H9 (cell line): ENCODE measurements at regions not wholly inside any gene's neighbourhood (a gene's known extent, or its start where the extent isn't known, plus 50 kb on each side); places are given as distances from the start of the nearest gene placed in this dataset.

Source experiments
- DNase-seq: peaks from one replicate; pipeline ENCODE4 v3.0.0-alpha.2; 2017
- H2AFZ ChIP-seq: one replicate; pipeline ENCODE4 v1.6.1; 2013; ENCODE audit warnings: mild to moderate bottlenecking, low read length, control low read depth, moderate library complexity
- H2AK5ac ChIP-seq: 2 replicates; pipeline ENCODE4 v1.6.1; 2013; ENCODE audit warnings: low read length, control low read depth, mixed read lengths; ENCODE audit not compliant: insufficient read length
- H2BK120ac ChIP-seq: one replicate; pipeline ENCODE4 v1.6.1; 2013; ENCODE audit warnings: low read depth, mild to moderate bottlenecking, low read length, control low read depth, inconsistent platforms; ENCODE audit not compliant: poor library complexity, severe bottlenecking
- H2BK12ac ChIP-seq: 2 replicates; pipeline ENCODE4 v1.6.1; 2013; ENCODE audit warnings: low read length, control low read depth, mixed read lengths, low read depth; ENCODE audit not compliant: insufficient read length
- H2BK15ac ChIP-seq: 2 replicates; pipeline ENCODE4 v1.6.1; 2013; ENCODE audit warnings: low read depth, low read length, control low read depth
- H2BK20ac ChIP-seq: one replicate; pipeline ENCODE4 v1.6.1; 2013; ENCODE audit warnings: low read depth, mild to moderate bottlenecking, low read length, control low read depth, inconsistent platforms; ENCODE audit not compliant: poor library complexity, severe bottlenecking
- H2BK5ac ChIP-seq: 2 replicates; pipeline ENCODE4 v1.6.1; 2013; ENCODE audit warnings: low read length, control low read depth, mixed read lengths; ENCODE audit not compliant: insufficient read length
- H3K14ac ChIP-seq: 2 replicates; pipeline ENCODE4 v1.6.1; 2013; ENCODE audit warnings: low read length, control low read depth; ENCODE audit not compliant: insufficient read depth
- H3K18ac ChIP-seq: 2 replicates; pipeline ENCODE4 v1.6.1; 2013; ENCODE audit warnings: low read depth, mild to moderate bottlenecking, mixed read lengths, low read length, control low read depth; ENCODE audit not compliant: insufficient read length
- H3K23ac ChIP-seq: 2 replicates; pipeline ENCODE4 v1.6.1; 2013; ENCODE audit warnings: low read length, control low read depth, mixed read lengths, low read depth; ENCODE audit not compliant: insufficient read length
- H3K23me2 ChIP-seq: 2 replicates; pipeline ENCODE4 v1.6.1; 2013; ENCODE audit warnings: low read depth, mild to moderate bottlenecking, mixed read lengths, low read length, control low read depth; ENCODE audit not compliant: insufficient read length, poor library complexity, severe bottlenecking
- H3K27ac ChIP-seq: 2 replicates; pipeline ENCODE4 v1.5.1; 2013; ENCODE audit warnings: low read length, control low read depth, mixed read lengths, low read depth; ENCODE audit not compliant: insufficient read length
- H3K27me3 ChIP-seq: 2 replicates; pipeline ENCODE4 v1.6.1; 2013; ENCODE audit warnings: low read length, control low read depth, inconsistent platforms; ENCODE audit not compliant: insufficient read depth
- H3K4ac ChIP-seq: 2 replicates; pipeline ENCODE4 v1.6.1; 2013; ENCODE audit warnings: low read depth, mild to moderate bottlenecking, control low read depth, inconsistent platforms, low read length, moderate library complexity
- H3K4me1 ChIP-seq: 2 replicates; pipeline ENCODE4 v1.6.1; 2013; ENCODE audit warnings: low read length, control low read depth, inconsistent platforms; ENCODE audit not compliant: insufficient read depth
- H3K4me2 ChIP-seq: 2 replicates; pipeline ENCODE4 v1.6.1; 2013; ENCODE audit warnings: low read length, control low read depth, mixed read lengths; ENCODE audit not compliant: insufficient read length, insufficient read depth
- H3K56ac ChIP-seq: 2 replicates; pipeline ENCODE4 v1.6.1; 2013; ENCODE audit warnings: low read depth, mild to moderate bottlenecking, mixed read lengths, low read length, control low read depth; ENCODE audit not compliant: insufficient read length
- H3K79me1 ChIP-seq: 2 replicates; pipeline ENCODE4 v1.6.1; 2013; ENCODE audit warnings: low read depth, mild to moderate bottlenecking, moderate library complexity, low read length, control low read depth, inconsistent platforms; ENCODE audit not compliant: insufficient read depth, poor library complexity, severe bottlenecking
- H3K79me2 ChIP-seq: 2 replicates; pipeline ENCODE4 v1.6.1; 2013; ENCODE audit warnings: low read length, control low read depth, inconsistent platforms; ENCODE audit not compliant: insufficient read depth
- H3K9ac ChIP-seq: 2 replicates; pipeline ENCODE4 v1.6.1; 2013; ENCODE audit warnings: low read length, control low read depth, mixed read lengths; ENCODE audit not compliant: insufficient read length; ENCODE audit errors: extremely low read depth
- H3K9me3 ChIP-seq: one replicate; pipeline ENCODE4 v1.6.1; 2013; ENCODE audit warnings: low read depth, low read length, inconsistent platforms; ENCODE audit not compliant: control insufficient read depth
- H3T11ph ChIP-seq: one replicate; pipeline ENCODE4 v1.6.1; 2013; ENCODE audit warnings: mild to moderate bottlenecking, low read length, control low read depth, inconsistent platforms
- H4K20me1 ChIP-seq: one replicate; pipeline ENCODE4 v1.6.1; 2013; ENCODE audit not compliant: control insufficient read depth, insufficient read length, insufficient read depth
- H4K5ac ChIP-seq: 2 replicates; pipeline ENCODE4 v1.6.1; 2013; ENCODE audit warnings: low read depth, mild to moderate bottlenecking, mixed read lengths, low read length, control low read depth; ENCODE audit not compliant: insufficient read length
- H4K8ac ChIP-seq: replicated peaks from 2 replicates; pipeline ENCODE4 v1.6.1; 2013; ENCODE audit warnings: low read length, control low read depth, mixed read lengths, low read depth; ENCODE audit not compliant: insufficient read length
- H4K91ac ChIP-seq: 2 replicates; pipeline ENCODE4 v1.6.1; 2013; ENCODE audit warnings: low read depth, mild to moderate bottlenecking, moderate library complexity, mixed read lengths, low read length, control low read depth; ENCODE audit not compliant: insufficient read length
- H3K27ac Mint-ChIP-seq, 3 experiments: 2 replicates in 2 of 3; 3 replicates in 1 of 3; pipeline ENCODE4 v1.8.0; 2020 to 2021; ENCODE audit warnings: mixed read lengths in 3 of 3, mild to moderate bottlenecking in 1 of 3, moderate library complexity in 1 of 3
- H3K27me3 Mint-ChIP-seq: 2 replicates; pipeline ENCODE4 v1.8.0; 2021; ENCODE audit warnings: low read depth, mild to moderate bottlenecking, moderate library complexity, mixed read lengths
- H3K36me3 Mint-ChIP-seq, 3 experiments: 2 replicates in 2 of 3; 3 replicates in 1 of 3; pipeline ENCODE4 v1.8.0; 2020 to 2021; ENCODE audit warnings: low read depth in 3 of 3, mixed read lengths in 3 of 3; ENCODE audit not compliant: insufficient read depth in 1 of 3
- H3K4me1 Mint-ChIP-seq, 2 experiments: 2 replicates each; pipeline ENCODE4 v1.8.0; 2020; ENCODE audit warnings: mixed read lengths in 2 of 2
- H3K4me3 Mint-ChIP-seq, 2 experiments: 2 replicates in 1 of 2; 3 replicates in 1 of 2; pipeline ENCODE4 v1.8.0; 2020 to 2021; ENCODE audit warnings: mild to moderate bottlenecking in 2 of 2, mixed read lengths in 2 of 2, moderate library complexity in 1 of 2
- H3K9me3 Mint-ChIP-seq, 2 experiments: 2 replicates in 1 of 2; 3 replicates in 1 of 2; pipeline ENCODE4 v1.8.0; 2020; ENCODE audit warnings: mild to moderate bottlenecking in 2 of 2, mixed read lengths in 2 of 2, moderate library complexity in 1 of 2
- WGBS: extraction: QIAGEN DNeasy Blood & Tissue Kit; methylation state at CpG from one replicate; pipeline ENCODE4 v1.1.7; 2013; ENCODE audit warnings: missing lambda C conversion rate, low lambda C conversion rate, mixed read lengths; ENCODE audit not compliant: insufficient read length; ENCODE audit errors: extremely low coverage; 5-methylcytosine and 5-hydroxymethylcytosine counted together
- TF ChIP-seq, protein P1 (sequence below): fragments of 200-600 bp; sonication (generic); conservative IDR thresholded peaks from 3 replicates; pipeline ENCODE4 v1.8.0; 2021; ENCODE audit warnings: antibody characterized with exemption, mild to moderate bottlenecking

DNA sequence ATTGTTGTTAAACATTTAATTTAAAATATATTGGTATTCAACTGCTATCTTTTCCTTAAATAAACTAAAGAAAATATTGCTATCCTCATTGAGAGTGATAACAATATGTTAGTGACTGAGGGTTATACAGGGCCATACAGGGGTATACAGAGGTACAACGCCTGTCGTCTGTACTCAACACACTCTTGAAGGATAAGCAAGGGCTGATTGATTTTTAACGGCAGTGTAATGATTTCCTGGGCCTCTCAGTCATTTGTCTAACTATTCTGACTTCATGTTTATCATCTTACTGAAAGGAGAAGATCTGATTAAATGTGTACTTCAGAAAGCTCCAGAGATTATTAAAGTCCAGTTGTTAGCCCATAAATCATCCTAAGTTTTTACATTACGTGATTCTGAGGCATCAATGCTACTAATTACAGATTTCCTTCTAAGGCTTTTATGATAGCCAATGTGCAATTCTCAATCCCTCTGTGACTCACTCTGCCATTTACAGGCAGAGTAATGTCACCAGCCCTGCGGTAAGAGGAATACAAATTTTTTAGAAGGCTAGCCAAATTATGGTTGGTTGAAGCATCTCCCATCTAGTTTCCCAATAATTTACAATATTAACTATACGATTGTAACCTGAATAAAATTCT lies 893.0 kb upstream of the CHAC2 start:
- Histone ChIP-seq H2BK120ac (no peak overlapping the region), H3K18ac (no peak overlapping the region), H3K4me1 (no peaks in the 10 kb centered on the region), H3K79me2 (no peaks in the 10 kb centered on the region), H4K91ac (no peak overlapping the region), H2AK5ac (no peak overlapping the region), H3K27me3 (no peaks in the 10 kb centered on the region), H3K9ac (no peak overlapping the region), H3K23ac (no peak overlapping the region), H2BK12ac (no peak overlapping the region), H2BK20ac (no peak overlapping the region), H3K4ac (no peak overlapping the region), H2AFZ (no peak overlapping the region), H3K23me2 (no peaks in the 10 kb centered on the region), H3K27ac (no peak overlapping the region), H3K79me1 (no peaks in the 10 kb centered on the region), H3K56ac (no peak overlapping the region), H3K14ac (no peak overlapping the region), H3K4me2 (no peak overlapping the region), H3K9me3 (no peaks in the 10 kb centered on the region), H4K8ac (no peak overlapping the region), H2BK5ac (no peak overlapping the region), H4K20me1 (no peaks in the 10 kb centered on the region), H2BK15ac (no peak overlapping the region), H4K5ac (no peak overlapping the region), H3T11ph (no peak overlapping the region)
- WGBS = 100% methylated on average over 1 of the region's 6 CpGs
- Mint-ChIP-seq H3K27ac (no peak overlapping the region), H3K4me1 (no peaks in the 10 kb centered on the region), H3K36me3 (no peaks in the 10 kb centered on the region), H3K9me3 (no peaks in the 10 kb centered on the region; a peak in 1 of 5 replicates), H3K4me3 (no peak overlapping the region), H3K27me3 (no peaks in the 10 kb centered on the region)
- TF ChIP-seq, protein P1, sequence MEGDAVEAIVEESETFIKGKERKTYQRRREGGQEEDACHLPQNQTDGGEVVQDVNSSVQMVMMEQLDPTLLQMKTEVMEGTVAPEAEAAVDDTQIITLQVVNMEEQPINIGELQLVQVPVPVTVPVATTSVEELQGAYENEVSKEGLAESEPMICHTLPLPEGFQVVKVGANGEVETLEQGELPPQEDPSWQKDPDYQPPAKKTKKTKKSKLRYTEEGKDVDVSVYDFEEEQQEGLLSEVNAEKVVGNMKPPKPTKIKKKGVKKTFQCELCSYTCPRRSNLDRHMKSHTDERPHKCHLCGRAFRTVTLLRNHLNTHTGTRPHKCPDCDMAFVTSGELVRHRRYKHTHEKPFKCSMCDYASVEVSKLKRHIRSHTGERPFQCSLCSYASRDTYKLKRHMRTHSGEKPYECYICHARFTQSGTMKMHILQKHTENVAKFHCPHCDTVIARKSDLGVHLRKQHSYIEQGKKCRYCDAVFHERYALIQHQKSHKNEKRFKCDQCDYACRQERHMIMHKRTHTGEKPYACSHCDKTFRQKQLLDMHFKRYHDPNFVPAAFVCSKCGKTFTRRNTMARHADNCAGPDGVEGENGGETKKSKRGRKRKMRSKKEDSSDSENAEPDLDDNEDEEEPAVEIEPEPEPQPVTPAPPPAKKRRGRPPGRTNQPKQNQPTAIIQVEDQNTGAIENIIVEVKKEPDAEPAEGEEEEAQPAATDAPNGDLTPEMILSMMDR = no peak
- DNase-seq = no peak
